ENCODE measurements at regions not wholly inside any gene's neighbourhood (a gene's known extent, or its start where the extent isn't known, plus 50 kb on each side); places are given as distances from the start of the nearest gene placed in this dataset.

- DNase-seq (ENCODE audit: low spot score in 2 of 2): no peak
- H3K27ac Mint-ChIP-seq: no peak overlapping the region
- H3K9me3 Mint-ChIP-seq: no peaks in the 10 kb centered on the region
- no peak for ATAC-seq
- H3K36me3 Mint-ChIP-seq: no peaks in the 10 kb centered on the region
These were observed 483.2 kb upstream of the PTBP2 start for GRCh38 chr1:96238426-96238825.

- H3K36me3 Mint-ChIP-seq: no peaks in the 10 kb centered on the region
- ATAC-seq (no peak), DNase-seq (ENCODE audit: low spot score in 2 of 2) (no peak)
- no peaks in the 10 kb centered on the region for H3K9me3 Mint-ChIP-seq
- no peak overlapping the region for H3K27ac Mint-ChIP-seq
These were observed 481.1 kb upstream of the PTBP2 start for GRCh38 chr1:96240438-96240837.

GRCh38 chr1:96253246-96254035, 468.1 kb upstream of the PTBP2 start:
- no peak for DNase-seq (ENCODE audit: low spot score in 2 of 2)
- H3K9me3 Mint-ChIP-seq: peaks cover 3 to 6% of the 10 kb centered on the region in 2 donors
- ATAC-seq: no peak
- no peaks in the 10 kb centered on the region for H3K36me3 Mint-ChIP-seq
- H3K27ac Mint-ChIP-seq: no peak overlapping the region

- H3K9me3 Mint-ChIP-seq: peaks cover 4 to 7% of the 10 kb centered on the region in 2 donors
- ATAC-seq (no peak), DNase-seq (ENCODE audit: low spot score in 2 of 2) (no peak)
- H3K27ac Mint-ChIP-seq: peak overlapping the region in 1 of 2 donors; percentile 30
- no peaks in the 10 kb centered on the region for H3K36me3 Mint-ChIP-seq
These were observed 465.3 kb upstream of the PTBP2 start for GRCh38 chr1:96256130-96256790.

GRCh38 chr1:96259399-96259798, 462.2 kb upstream of the PTBP2 start:
- Mint-ChIP-seq H3K36me3 (no peaks in the 10 kb centered on the region), H3K9me3 (peaks cover 7 to 8% of the 10 kb centered on the region in 2 donors), H3K27ac (no peak overlapping the region)
- ATAC-seq: no peak
- DNase-seq (ENCODE audit: low spot score in 2 of 2): no peak

- Mint-ChIP-seq H3K27ac (no peak overlapping the region), H3K36me3 (no peaks in the 10 kb centered on the region), H3K9me3 (peaks cover 11 to 18% of the 10 kb centered on the region in 2 donors)
- no peak for ATAC-seq
- DNase-seq (ENCODE audit: low spot score in 2 of 2): no peak
These were observed 440.1 kb upstream of the PTBP2 start for GRCh38 chr1:96281491-96281890.

- Mint-ChIP-seq H3K27ac (no peak overlapping the region), H3K36me3 (peaks cover 7 to 12% of the 10 kb centered on the region in 2 donors), H3K9me3 (peaks cover 21 to 35% of the 10 kb centered on the region in 2 donors)
- ATAC-seq (no peak), DNase-seq (ENCODE audit: low spot score in 2 of 2) (no peak)
These were observed 431.6 kb upstream of the PTBP2 start for GRCh38 chr1:96290033-96290432.

- H3K36me3 Mint-ChIP-seq: peaks cover 7 to 12% of the 10 kb centered on the region in 2 donors
- ATAC-seq: no peak
- peaks cover 21 to 31% of the 10 kb centered on the region in 2 donors for H3K9me3 Mint-ChIP-seq
- DNase-seq (ENCODE audit: low spot score in 2 of 2): no peak
- H3K27ac Mint-ChIP-seq: no peak overlapping the region
These were observed 430.8 kb upstream of the PTBP2 start for GRCh38 chr1:96290801-96291200.

- peaks cover 7 to 12% of the 10 kb centered on the region in 2 donors for H3K36me3 Mint-ChIP-seq
- no peak for DNase-seq (ENCODE audit: low spot score in 2 of 2)
- no peak for ATAC-seq
These were observed 430.1 kb upstream of the PTBP2 start for GRCh38 chr1:96291468-96291867.

GRCh38 chr1:96292141-96292540, 429.4 kb upstream of the PTBP2 start:
- ATAC-seq: no peak
- H3K36me3 Mint-ChIP-seq: peaks cover 7 to 12% of the 10 kb centered on the region in 2 donors
- no peak for DNase-seq (ENCODE audit: low spot score in 2 of 2)

More at GRCh38 chr1:96291468-96291867, 430.1 kb upstream of the PTBP2 start:
- Mint-ChIP-seq H3K27ac (no peak overlapping the region), H3K9me3 (peaks cover 19 to 24% of the 10 kb centered on the region in 2 donors)

GRCh38 chr1:96296991-96297390, 424.6 kb upstream of the PTBP2 start:
- H3K27ac Mint-ChIP-seq: no peak overlapping the region
- peaks cover 4 to 11% of the 10 kb centered on the region in 2 donors for H3K9me3 Mint-ChIP-seq
- no peak for DNase-seq (ENCODE audit: low spot score in 2 of 2)
- H3K36me3 Mint-ChIP-seq: no peaks in the 10 kb centered on the region
- ATAC-seq: no peak

More at GRCh38 chr1:96292141-96292540, 429.4 kb upstream of the PTBP2 start:
- Mint-ChIP-seq H3K9me3 (peaks cover 17 to 18% of the 10 kb centered on the region in 2 donors), H3K27ac (no peak overlapping the region)

GRCh38 chr1:96306809-96307560, 414.6 kb upstream of the PTBP2 start:
- ATAC-seq (no peak), DNase-seq (ENCODE audit: low spot score in 2 of 2) (no peak)
- no peaks in the 10 kb centered on the region for H3K36me3 Mint-ChIP-seq
- no peak overlapping the region for H3K27ac Mint-ChIP-seq
- H3K9me3 Mint-ChIP-seq: peaks cover 3 to 12% of the 10 kb centered on the region in 2 donors

- Mint-ChIP-seq H3K9me3 (peaks cover 3 to 8% of the 10 kb centered on the region in 2 donors), H3K27ac (no peak overlapping the region), H3K36me3 (no peaks in the 10 kb centered on the region)
- no peak for DNase-seq (ENCODE audit: low spot score in 2 of 2)
- no peak for ATAC-seq
These were observed 413.3 kb upstream of the PTBP2 start for GRCh38 chr1:96308314-96308713.

- no peak for DNase-seq (ENCODE audit: low spot score in 2 of 2)
- no peaks in the 10 kb centered on the region for H3K36me3 Mint-ChIP-seq
- H3K9me3 Mint-ChIP-seq: peaks cover 3 to 8% of the 10 kb centered on the region in 2 donors
- H3K27ac Mint-ChIP-seq: no peak overlapping the region
- ATAC-seq: no peak
These were observed 411.8 kb upstream of the PTBP2 start for GRCh38 chr1:96309783-96310182.

- Mint-ChIP-seq H3K9me3 (no peaks in the 10 kb centered on the region), H3K36me3 (no peaks in the 10 kb centered on the region), H3K27ac (no peak overlapping the region)
- DNase-seq (ENCODE audit: low spot score in 2 of 2): no peak
- no peak for ATAC-seq
These were observed 408.4 kb upstream of the PTBP2 start for GRCh38 chr1:96313216-96313615.

- ATAC-seq: no peak
- Mint-ChIP-seq H3K9me3 (peaks cover 6 to 17% of the 10 kb centered on the region in 2 donors), H3K27ac (no peak overlapping the region), H3K36me3 (no peaks in the 10 kb centered on the region)
- DNase-seq (ENCODE audit: low spot score in 2 of 2): no peak
These were observed 392.5 kb upstream of the PTBP2 start for GRCh38 chr1:96329121-96329520.

- H3K36me3 Mint-ChIP-seq: no peaks in the 10 kb centered on the region
- peaks cover 10 to 17% of the 10 kb centered on the region in 2 donors for H3K9me3 Mint-ChIP-seq
- no peak for DNase-seq (ENCODE audit: low spot score in 2 of 2)
- ATAC-seq: no peak
- no peak overlapping the region for H3K27ac Mint-ChIP-seq
These were observed 390.0 kb upstream of the PTBP2 start for GRCh38 chr1:96331596-96331995.

All from activated naive CD4-positive, alpha-beta T cell treated with anti-CD3 and anti-CD28 coated beads, Interleukin-2, amount 50 U/mL, for 72 hours (primary cell).